IMR-90 (cell line): ENCODE measurements at regions not wholly inside any gene's neighbourhood (a gene's known extent, or its start where the extent isn't known, plus 50 kb on each side); places are given as distances from the start of the nearest gene placed in this dataset.

Source experiments
- ATAC-seq: fragments of 200-7000 bp; cut with Tn5 transposase; 2 replicates; pipeline ENCODE4 v1.9.1; 2020; ENCODE audit warnings: low read depth, mild to moderate bottlenecking, moderate library complexity
- BruUV-seq: library from RNA; stranded (reverse); fragments of 400-500 nt; replicated peaks from 2 replicates; lab custom pipeline; 2021; lab: Mats Ljungman, UMichigan
- CTCF ChIA-PET: fragments of 300-600 bp; formaldehyde crosslinking; extraction: SDS; loops from one replicate; lab custom pipeline; 2021; ENCODE audit warnings: antibody characterized with exemption; lab: Yijun Ruan, JAX
- POLR2A ChIA-PET: fragments of 300-600 bp; sonication (Branson Sonifier 250); formaldehyde crosslinking; loops from one replicate; lab custom pipeline; 2022; ENCODE audit warnings: antibody characterized with exemption; ENCODE audit not compliant: unreplicated experiment; lab: Charles Lee
- DNase-seq: peaks from one replicate; pipeline ENCODE4 v3.0.0; 2013
- H2AFZ ChIP-seq: replicated peaks from 2 replicates; pipeline ENCODE3; 2013; ENCODE audit warnings: low read length, mild to moderate bottlenecking; ENCODE audit not compliant: poor library complexity
- H2AK5ac ChIP-seq: 2 replicates; pipeline ENCODE4 v1.6.1; 2013; ENCODE audit warnings: low read depth, low read length, inconsistent platforms
- H2AK9ac ChIP-seq: replicated peaks from 2 replicates; pipeline ENCODE3; 2013; ENCODE audit warnings: mild to moderate bottlenecking, low read depth, low read length, moderate library complexity; ENCODE audit not compliant: poor library complexity
- H2BK120ac ChIP-seq: 2 replicates; pipeline ENCODE4 v1.6.1; 2013; ENCODE audit warnings: low read depth, low read length, inconsistent platforms
- H2BK15ac ChIP-seq: 3 replicates; pipeline ENCODE4 v1.6.1; 2013; ENCODE audit warnings: low read depth, low read length, inconsistent platforms
- H2BK20ac ChIP-seq: 2 replicates; pipeline ENCODE4 v1.6.1; 2013; ENCODE audit warnings: low read depth, mild to moderate bottlenecking, inconsistent platforms, low read length, moderate library complexity
- H2BK5ac ChIP-seq: 2 replicates; pipeline ENCODE4 v1.6.1; 2013; ENCODE audit warnings: mild to moderate bottlenecking, low read depth, low read length, inconsistent platforms; ENCODE audit not compliant: poor library complexity, severe bottlenecking
- H3K14ac ChIP-seq: replicated peaks from 2 replicates; pipeline ENCODE4 v1.6.1; 2013; ENCODE audit warnings: low read depth, low read length, inconsistent platforms
- H3K18ac ChIP-seq: 2 replicates; pipeline ENCODE4 v1.6.1; 2013; ENCODE audit warnings: low read depth, low read length, control low read depth
- H3K23ac ChIP-seq: 2 replicates; pipeline ENCODE4 v1.6.1; 2013; ENCODE audit warnings: low read depth, low read length, inconsistent platforms
- H3K27ac ChIP-seq: 2 replicates; pipeline ENCODE4 v1.5.1; 2013; ENCODE audit warnings: mild to moderate bottlenecking, control low read depth, low read length; ENCODE audit not compliant: insufficient read depth
- H3K27me3 ChIP-seq: 2 replicates; pipeline ENCODE4 v1.6.1; 2013; ENCODE audit warnings: low read length; ENCODE audit not compliant: control insufficient read depth, insufficient read depth
- H3K36me3 ChIP-seq: 2 replicates; pipeline ENCODE4 v1.6.1; 2013; ENCODE audit warnings: low read length, mixed read lengths; ENCODE audit not compliant: control insufficient read depth, insufficient read depth
- H3K4ac ChIP-seq: 2 replicates; pipeline ENCODE4 v1.6.1; 2013; ENCODE audit warnings: low read depth, low read length, inconsistent platforms
- H3K4me1 ChIP-seq: 2 replicates; pipeline ENCODE4 v1.6.1; 2013; ENCODE audit warnings: low read length, mixed read lengths; ENCODE audit not compliant: control insufficient read depth, insufficient read depth
- H3K4me2 ChIP-seq: 2 replicates; pipeline ENCODE4 v1.6.1; 2013; ENCODE audit warnings: low read depth, mild to moderate bottlenecking, control low read depth, low read length, moderate library complexity
- H3K4me3 ChIP-seq: 2 replicates; pipeline ENCODE4 v1.5.1; 2013; ENCODE audit warnings: low read depth, mild to moderate bottlenecking, control low read depth, low read length, moderate library complexity; ENCODE audit not compliant: insufficient read depth
- H3K56ac ChIP-seq: 2 replicates; pipeline ENCODE4 v1.6.1; 2013; ENCODE audit warnings: low read length, inconsistent platforms; ENCODE audit not compliant: insufficient read depth; ENCODE audit errors: extremely low read depth
- H3K79me1 ChIP-seq, 2 experiments: 2 replicates each; pipeline ENCODE4 v1.6.1; 2013; ENCODE audit warnings: low read length in 2 of 2, inconsistent platforms in 1 of 2, low read depth in 1 of 2
- H3K9ac ChIP-seq: 2 replicates; pipeline ENCODE4 v1.6.1; 2013; ENCODE audit warnings: low read depth, low read length, control low read depth
- H3K9me1 ChIP-seq: 2 replicates; pipeline ENCODE4 v1.6.1; 2013; ENCODE audit warnings: low read length, inconsistent platforms; ENCODE audit not compliant: insufficient read depth
- H3K9me3 ChIP-seq: 2 replicates; pipeline ENCODE4 v1.6.1; 2013; ENCODE audit warnings: low read length; ENCODE audit not compliant: control insufficient read depth, insufficient read depth
- H4K20me1 ChIP-seq: 2 replicates; pipeline ENCODE4 v1.6.1; 2013; ENCODE audit warnings: low read length, inconsistent platforms; ENCODE audit not compliant: insufficient read depth
- H4K5ac ChIP-seq: 2 replicates; pipeline ENCODE4 v1.6.1; 2013; ENCODE audit warnings: mild to moderate bottlenecking, low read depth, low read length, control low read depth
- H4K8ac ChIP-seq, 2 experiments: 2 replicates each; pipeline ENCODE4 v1.6.1; 2013; ENCODE audit warnings: low read depth in 2 of 2, low read length in 2 of 2, control low read depth in 1 of 2, inconsistent platforms in 1 of 2
- H4K91ac ChIP-seq: 2 replicates; pipeline ENCODE4 v1.6.1; 2013; ENCODE audit warnings: low read depth, low read length, inconsistent platforms; ENCODE audit not compliant: insufficient read depth
- CHD1 ChIP-seq: IDR thresholded peaks from 2 replicates; pipeline ENCODE4 v1.6.1; 2012; ENCODE audit warnings: low read depth, low read length, improper control_type of control experiment
- FOS ChIP-seq: fragments of 150-350 bp; IDR thresholded peaks from 2 replicates; pipeline ENCODE4 v1.6.1; 2016; ENCODE audit warnings: low read depth, low read length
- MXI1 ChIP-seq: IDR thresholded peaks from 2 replicates; pipeline ENCODE4 v1.6.1; 2012; ENCODE audit warnings: low read depth, mild to moderate bottlenecking, low read length, moderate library complexity, borderline replicate concordance
- NFE2L2 ChIP-seq: fragments of 150-350 bp; IDR thresholded peaks from 2 replicates; pipeline ENCODE4 v1.6.1; 2016; ENCODE audit warnings: low read depth, mild to moderate bottlenecking, low read length
- POLR2A ChIP-seq: IDR thresholded peaks from 2 replicates; pipeline ENCODE4 v1.6.1; 2012; ENCODE audit warnings: mild to moderate bottlenecking, low read depth, low read length
- RAD21 ChIP-seq: IDR thresholded peaks from 2 replicates; pipeline ENCODE4 v1.6.1; 2012; ENCODE audit warnings: low read length, improper control_type of control experiment
- SMC3 ChIP-seq: fragments of 150-350 bp; IDR thresholded peaks from 2 replicates; pipeline ENCODE4 v1.6.1; 2016; ENCODE audit warnings: low read depth, mild to moderate bottlenecking, antibody characterized with exemption, low read length, moderate library complexity
- WGBS, 2 experiments: methylation state at CpG; one replicate each; pipeline versions ENCODE4 v1.1.5 to v1.1.7; 2013; ENCODE audit warnings: missing lambda C conversion rate in 2 of 2; ENCODE audit not compliant: insufficient read length in 1 of 2; ENCODE audit errors: extremely low coverage in 2 of 2; 5-methylcytosine and 5-hydroxymethylcytosine counted together
- dilution Hi-C: fragments of 300-500 bp; cut with HindIII; formaldehyde crosslinking; loops from one replicate; pipeline ENCODE4 v1.14.3; 2018; ENCODE audit warnings: low sequenced_read_pairs; ENCODE audit not compliant: unreplicated experiment
- in situ Hi-C: fragments of 300-500 bp; cut with MboI; formaldehyde crosslinking; loops from 3 replicates; pipeline ENCODE4 v1.14.3; 2019; ENCODE audit warnings: low sequenced_read_pairs, inconsistent platforms, mixed read lengths
- intact Hi-C: fragments of 100-400 bp; cut with micrococcal nuclease; formaldehyde crosslinking; loops from 2 replicates; pipeline ENCODE4 v1.10.0; 2022
- TF ChIP-seq, protein P1 (sequence below): conservative IDR thresholded peaks from 2 replicates; pipeline ENCODE4 v1.5.1; 2012; ENCODE audit warnings: mild to moderate bottlenecking, low read depth, low read length, improper control_type of control experiment
- TF ChIP-seq, protein P2 (sequence below): fragments of 150-350 bp; IDR thresholded peaks from 2 replicates; pipeline ENCODE4 v1.6.1; 2017; ENCODE audit warnings: mild to moderate bottlenecking, antibody characterized with exemption, low read length, low read depth

DNA sequence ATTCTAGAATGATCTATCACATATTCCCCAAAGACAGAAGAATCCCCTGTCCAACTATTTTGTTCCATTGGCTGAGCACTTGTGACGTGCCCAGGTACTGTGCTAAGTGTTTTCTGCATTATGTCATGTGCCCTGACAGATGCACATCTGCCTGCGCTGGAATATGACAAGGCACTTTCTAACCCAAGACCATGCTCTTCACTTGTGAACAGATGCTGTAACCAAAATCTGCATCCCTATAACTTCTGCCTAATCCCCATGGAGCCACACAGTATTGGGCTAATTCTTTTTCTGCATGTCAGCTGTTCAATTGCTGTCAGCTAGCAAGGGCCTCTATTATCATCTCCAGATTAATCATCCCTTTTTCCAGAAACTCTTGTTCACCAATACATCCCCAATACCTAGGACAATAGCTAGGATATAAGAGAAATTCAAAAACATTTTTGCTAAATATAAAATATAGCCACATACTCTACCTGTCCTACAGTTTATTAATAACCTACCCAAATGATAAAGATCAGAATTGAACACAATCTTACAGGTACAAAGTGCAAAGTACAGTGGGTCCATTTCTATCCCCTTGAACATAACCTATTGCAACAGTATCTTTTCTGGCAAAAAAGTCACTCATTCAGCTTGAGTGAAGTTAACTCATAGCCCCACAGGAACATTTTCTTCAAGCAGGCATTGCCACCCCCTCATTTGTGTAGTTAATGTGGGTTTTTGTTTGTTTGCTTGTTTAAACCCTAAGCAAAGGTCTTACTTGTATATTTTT, 109.4 kb upstream of the LRRN1 start:
- Histone ChIP-seq H4K5ac (no peak overlapping the region), H2BK5ac (no peak overlapping the region), H3K27ac (no peak overlapping the region), H3K18ac (no peak overlapping the region), H2BK120ac (no peak overlapping the region), H2BK20ac (no peak overlapping the region), H3K4me1 (no peaks in the 10 kb centered on the region), H2AK9ac (no peak overlapping the region), H3K14ac (no peak overlapping the region), H3K36me3 (no peaks in the 10 kb centered on the region), H3K4ac (no peak overlapping the region), H4K91ac (no peak overlapping the region), H3K4me2 (no peak overlapping the region), H3K27me3 (no peaks in the 10 kb centered on the region), H3K9me3 (peaks cover 11% of the 10 kb centered on the region), H3K79me1 (no peaks in the 10 kb centered on the region), H4K20me1 (no peaks in the 10 kb centered on the region), H4K8ac (no peak overlapping the region), H2BK15ac (no peak overlapping the region), H3K56ac (no peak overlapping the region), H3K4me3 (no peak overlapping the region), H3K23ac (no peak overlapping the region), H2AK5ac (no peak overlapping the region), H2AFZ (no peak overlapping the region), H3K9me1 (no peaks in the 10 kb centered on the region), H3K9ac (no peak overlapping the region)
- ChIA-PET CTCF (no interaction called here), POLR2A (no interaction called here)
- no peak for DNase-seq
- BruUV-seq = no TSS peak
- no CpG with 5 or more reads among the region's 2 CpGs for WGBS, 2 experiments
- dilution Hi-C loops (no loop called here), in situ Hi-C loops (no loop called here), intact Hi-C loops (no loop called here)
- TF ChIP-seq FOS (no peak), NFE2L2 (no peak), CHD1 (no peak), MXI1 (no peak), RAD21 (no peak), POLR2A (no peak), SMC3 (no peak)
- TF ChIP-seq, protein P1, sequence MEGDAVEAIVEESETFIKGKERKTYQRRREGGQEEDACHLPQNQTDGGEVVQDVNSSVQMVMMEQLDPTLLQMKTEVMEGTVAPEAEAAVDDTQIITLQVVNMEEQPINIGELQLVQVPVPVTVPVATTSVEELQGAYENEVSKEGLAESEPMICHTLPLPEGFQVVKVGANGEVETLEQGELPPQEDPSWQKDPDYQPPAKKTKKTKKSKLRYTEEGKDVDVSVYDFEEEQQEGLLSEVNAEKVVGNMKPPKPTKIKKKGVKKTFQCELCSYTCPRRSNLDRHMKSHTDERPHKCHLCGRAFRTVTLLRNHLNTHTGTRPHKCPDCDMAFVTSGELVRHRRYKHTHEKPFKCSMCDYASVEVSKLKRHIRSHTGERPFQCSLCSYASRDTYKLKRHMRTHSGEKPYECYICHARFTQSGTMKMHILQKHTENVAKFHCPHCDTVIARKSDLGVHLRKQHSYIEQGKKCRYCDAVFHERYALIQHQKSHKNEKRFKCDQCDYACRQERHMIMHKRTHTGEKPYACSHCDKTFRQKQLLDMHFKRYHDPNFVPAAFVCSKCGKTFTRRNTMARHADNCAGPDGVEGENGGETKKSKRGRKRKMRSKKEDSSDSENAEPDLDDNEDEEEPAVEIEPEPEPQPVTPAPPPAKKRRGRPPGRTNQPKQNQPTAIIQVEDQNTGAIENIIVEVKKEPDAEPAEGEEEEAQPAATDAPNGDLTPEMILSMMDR = no peak
- TF ChIP-seq, protein P2, sequence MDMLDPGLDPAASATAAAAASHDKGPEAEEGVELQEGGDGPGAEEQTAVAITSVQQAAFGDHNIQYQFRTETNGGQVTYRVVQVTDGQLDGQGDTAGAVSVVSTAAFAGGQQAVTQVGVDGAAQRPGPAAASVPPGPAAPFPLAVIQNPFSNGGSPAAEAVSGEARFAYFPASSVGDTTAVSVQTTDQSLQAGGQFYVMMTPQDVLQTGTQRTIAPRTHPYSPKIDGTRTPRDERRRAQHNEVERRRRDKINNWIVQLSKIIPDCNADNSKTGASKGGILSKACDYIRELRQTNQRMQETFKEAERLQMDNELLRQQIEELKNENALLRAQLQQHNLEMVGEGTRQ = no peak
- ATAC-seq = no peak
